HG03432 (cell line): ENCODE measurements at regions not wholly inside any gene's neighbourhood (a gene's known extent, or its start where the extent isn't known, plus 50 kb on each side); places are given as distances from the start of the nearest gene placed in this dataset.
"Not testable (repeated sequence)": the region's sequence is repeated elsewhere in the genome, so short reads cannot be mapped to it uniquely, and the experiment has no call there.

ENCODE experiments used
- ATAC-seq: cut with Tn5 transposase; IDR thresholded peaks from one replicate; pipeline ENCODE4 v1.9.1; 2021; ENCODE audit warnings: mild to moderate bottlenecking, moderate library complexity; ENCODE audit not compliant: unreplicated experiment

- ATAC-seq: no peak
Measured at GRCh38 chr1:244291236-244292201, 160.2 kb downstream of the ADSS2 start.

GRCh38 chr1:244294599-244295224, 157.0 kb downstream of the ADSS2 start:
- ATAC-seq: no peak

GRCh38 chr1:244296003-244296402, 155.7 kb downstream of the ADSS2 start:
- ATAC-seq: no peak

GRCh38 chr1:244296447-244296846, 155.3 kb downstream of the ADSS2 start:
- no peak for ATAC-seq

GRCh38 chr1:244297087-244297486, 154.6 kb downstream of the ADSS2 start:
- ATAC-seq: no peak

GRCh38 chr1:244297616-244298015, 154.1 kb downstream of the ADSS2 start:
- ATAC-seq: no peak

- not testable (repeated sequence) for ATAC-seq
Measured at GRCh38 chr1:244300029-244300375, 151.7 kb downstream of the ADSS2 start.

GRCh38 chr1:244301595-244302130, 150.0 kb downstream of the ADSS2 start:
- no peak for ATAC-seq

- ATAC-seq: no peak
Measured at GRCh38 chr1:244302876-244303609, 148.7 kb downstream of the ADSS2 start.

- ATAC-seq: no peak
Measured at GRCh38 chr1:244303610-244303969, 148.1 kb downstream of the ADSS2 start.

GRCh38 chr1:244304156-244304555, 147.6 kb downstream of the ADSS2 start:
- ATAC-seq: no peak

GRCh38 chr1:244304656-244305055, 147.1 kb downstream of the ADSS2 start:
- no peak for ATAC-seq

GRCh38 chr1:244305776-244306341, 145.8 kb downstream of the ADSS2 start:
- ATAC-seq: no peak

GRCh38 chr1:244306544-244306943, 145.2 kb downstream of the ADSS2 start:
- no peak for ATAC-seq

- ATAC-seq: not testable (repeated sequence)
Measured at GRCh38 chr1:244309191-244309590, 142.5 kb downstream of the ADSS2 start.

GRCh38 chr1:244311784-244312532, 139.8 kb downstream of the ADSS2 start:
- ATAC-seq: no peak

- ATAC-seq: no peak
Measured at GRCh38 chr1:244313346-244313745, 138.4 kb downstream of the ADSS2 start.

- ATAC-seq: no peak
Measured at GRCh38 chr1:244314921-244315559, 136.7 kb downstream of the ADSS2 start.

GRCh38 chr1:244315996-244316395, 135.7 kb downstream of the ADSS2 start:
- ATAC-seq: no peak

- ATAC-seq: no peak
Measured at GRCh38 chr1:244316407-244316806, 135.3 kb downstream of the ADSS2 start.
